Mammary epithelial cell (primary cell): ENCODE measurements at regions not wholly inside any gene's neighbourhood (a gene's known extent, or its start where the extent isn't known, plus 50 kb on each side); places are given as distances from the start of the nearest gene placed in this dataset.

Experiments
- CTCF ChIP-seq, 2 donors: IDR thresholded peaks in 1 of 2; conservative IDR thresholded peaks in 1 of 2; 2 replicates each; pipeline ENCODE4 v1.5.1; 2011 to 2012; ENCODE audit warnings: inconsistent platforms in 2 of 2, low read length in 2 of 2, mild to moderate bottlenecking in 2 of 2, control low read depth in 1 of 2, low read depth in 1 of 2; ENCODE audit not compliant: insufficient read depth in 1 of 2; ENCODE audit errors: extremely low read depth in 1 of 2
- EZH2 ChIP-seq: IDR thresholded peaks from 2 replicates; pipeline ENCODE4 v1.6.1; 2012; ENCODE audit warnings: low read length, inconsistent platforms, borderline replicate concordance

GRCh38 chr18:5824370-5824984 is 70.8 kb downstream of the TMEM200C start:
- no peak for TF ChIP-seq CTCF (conservative IDR thresholded peaks at IDR 0.05 in 1 of 2, IDR thresholded peaks at IDR 0.05 in 1 of 2; ENCODE audit: extremely low read depth in 1 of 2, insufficient read depth in 1 of 2, low read depth in 1 of 2, low read length in 2 of 2)
- no peak for TF ChIP-seq EZH2
